GM10266 (cell line): ENCODE measurements at regions not wholly inside any gene's neighbourhood (a gene's known extent, or its start where the extent isn't known, plus 50 kb on each side); places are given as distances from the start of the nearest gene placed in this dataset.
"Not testable (repeated sequence)": the region's sequence is repeated elsewhere in the genome, so short reads cannot be mapped to it uniquely, and the experiment has no call there.

Source experiments
- DNase-seq: peaks from one replicate; pipeline ENCODE4 v3.0.0; 2012; ENCODE audit errors: extremely low spot score
- CTCF ChIP-seq: IDR thresholded peaks from 2 replicates; pipeline ENCODE4 v1.5.1; 2012; ENCODE audit warnings: mild to moderate bottlenecking, low read depth; ENCODE audit not compliant: control insufficient read depth, insufficient read depth; ENCODE audit errors: missing control alignments

- no peak for TF ChIP-seq CTCF
- no peak for DNase-seq
These were observed 66.7 kb upstream of the BMP2 start for GRCh38 chr20:6700563-6701329.

DNA sequence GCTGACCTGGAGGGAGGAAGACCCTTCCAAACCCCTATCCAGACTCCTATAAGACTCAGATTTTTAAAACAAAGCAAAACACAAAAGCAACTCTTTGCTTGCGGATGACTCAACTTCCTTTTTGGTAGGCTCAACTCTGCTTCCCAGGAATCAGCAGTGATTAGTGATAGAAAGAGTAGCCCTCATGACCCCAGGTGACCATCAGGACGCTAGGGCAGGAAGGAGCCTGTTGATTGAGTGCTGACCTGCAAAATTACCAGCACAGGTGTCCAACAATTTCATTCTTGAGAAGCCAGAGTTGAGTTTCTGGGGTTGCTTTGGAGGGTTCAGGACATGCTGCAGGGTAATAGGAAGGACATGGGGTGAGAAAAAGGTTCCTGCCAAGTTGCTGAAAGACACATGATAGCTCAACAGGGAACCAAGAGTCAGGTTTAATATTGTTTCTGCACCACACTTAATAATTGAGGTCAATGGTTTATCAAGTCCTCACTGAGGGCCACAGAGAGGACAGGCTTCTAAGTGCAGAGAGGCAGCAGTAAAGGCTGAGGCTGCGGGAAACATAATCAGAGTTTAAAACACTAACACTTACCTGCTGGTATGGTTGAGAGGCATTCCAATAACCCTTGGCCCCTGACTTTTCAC lies 67.4 kb upstream of the BMP2 start:
- no peak for DNase-seq
- no peak for TF ChIP-seq CTCF

- no peak for DNase-seq
- no peak for TF ChIP-seq CTCF
These were observed 68.8 kb upstream of the BMP2 start for GRCh38 chr20:6698723-6699122.

DNA sequence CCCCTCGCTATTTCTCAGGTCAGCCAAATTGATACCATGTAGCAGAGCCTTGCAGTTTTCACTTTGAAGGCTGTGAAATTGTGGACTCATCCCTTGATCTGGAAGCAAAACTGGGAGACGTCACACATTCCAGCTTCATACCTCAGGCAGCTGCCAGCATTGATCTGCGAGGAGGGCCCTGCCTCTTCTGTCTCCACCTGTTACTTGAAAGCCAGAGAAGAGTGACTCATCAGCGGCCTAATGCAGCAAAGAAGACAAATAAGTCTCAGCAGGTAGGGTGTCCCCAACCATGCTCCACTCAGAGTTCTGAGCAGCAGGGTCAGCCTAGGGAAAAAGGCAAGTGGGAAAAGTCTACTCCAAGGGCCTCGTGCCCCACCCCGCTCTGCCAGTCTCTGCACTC lies 69.4 kb upstream of the BMP2 start:
- no peak for DNase-seq
- no peak for TF ChIP-seq CTCF

- no peak for DNase-seq
- no peak for TF ChIP-seq CTCF
These were observed 70.1 kb upstream of the BMP2 start for GRCh38 chr20:6697228-6697972.

- TF ChIP-seq CTCF: no peak
These were observed 71.5 kb upstream of the BMP2 start for GRCh38 chr20:6696001-6696400.

DNA sequence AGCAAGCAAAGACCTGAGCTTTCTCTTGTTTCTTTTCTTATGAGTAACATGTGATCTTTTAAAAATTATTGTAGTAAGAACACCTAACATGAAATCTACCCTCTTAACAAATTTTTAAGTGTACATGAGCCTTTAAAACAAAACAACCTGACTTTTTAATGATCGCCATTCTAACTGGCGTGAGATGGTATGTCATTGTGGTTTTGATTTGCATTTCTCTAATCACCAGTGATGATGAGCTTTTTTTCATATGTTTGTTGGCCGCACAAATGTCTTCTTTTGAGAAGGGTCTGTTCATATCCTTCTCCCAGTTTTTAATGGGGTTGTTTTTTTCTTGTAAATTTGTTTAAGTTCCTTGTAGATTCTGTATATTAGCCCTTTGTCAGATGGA lies 73.7 kb upstream of the BMP2 start:
- not testable (repeated sequence) for DNase-seq

More at GRCh38 chr20:6696001-6696400, 71.5 kb upstream of the BMP2 start:
- DNase-seq: no peak
